ENCODE measurements at regions not wholly inside any gene's neighbourhood (a gene's known extent, or its start where the extent isn't known, plus 50 kb on each side); places are given as distances from the start of the nearest gene placed in this dataset.

DNA sequence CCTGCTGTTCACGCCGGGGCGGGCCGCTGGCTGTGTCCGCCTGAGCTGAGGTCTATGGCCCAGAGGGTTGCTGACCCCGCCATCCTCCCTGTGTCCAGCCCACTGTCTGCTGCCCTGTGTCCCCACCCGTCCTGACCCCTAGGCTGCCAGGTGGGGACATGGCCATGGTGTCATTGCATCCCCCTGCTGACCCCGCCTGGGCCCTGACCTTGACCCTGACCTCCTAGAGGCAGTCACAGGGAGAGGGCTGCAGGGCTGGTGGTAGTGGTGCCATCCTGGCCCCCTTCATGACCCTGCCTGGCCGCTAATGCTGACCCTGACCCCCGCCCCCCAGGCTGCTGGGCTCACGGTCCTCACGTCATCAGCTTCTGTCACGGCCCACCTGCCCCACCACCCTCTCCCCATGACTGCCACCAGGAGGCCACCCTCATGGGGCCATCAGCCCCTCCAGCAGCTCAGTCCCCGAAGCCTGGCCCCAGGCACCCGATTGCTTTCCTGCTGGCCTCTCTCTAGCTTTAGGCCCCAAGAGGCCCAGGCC is 285.9 kb downstream of the BRD1 start:
- TF ChIP-seq CSDC2 (CRISPR knock-in tag; IDR thresholded peaks at IDR 0.05) (no peak), TCF4 (CRISPR knock-in tag; IDR thresholded peaks at IDR 0.05; ENCODE audit: borderline replicate concordance) (no peak), ZFP30 (CRISPR knock-in tag; IDR thresholded peaks at IDR 0.05) (no peak), RARB (CRISPR knock-in tag; IDR thresholded peaks at IDR 0.05) (no peak), ZFP3 (CRISPR knock-in tag; IDR thresholded peaks at IDR 0.05) (no peak), ZC3H10 (CRISPR knock-in tag; IDR thresholded peaks at IDR 0.05) (no peak), BACH2 (CRISPR knock-in tag; IDR thresholded peaks at IDR 0.05; ENCODE audit: borderline replicate concordance) (no peak), ISL1 (CRISPR knock-in tag; IDR thresholded peaks at IDR 0.05) (no peak), PPARA (CRISPR knock-in tag; IDR thresholded peaks at IDR 0.05; ENCODE audit: borderline replicate concordance) (no peak), SNAI2 (CRISPR knock-in tag; IDR thresholded peaks at IDR 0.05) (no peak)
- TF ChIP-seq, protein P1, sequence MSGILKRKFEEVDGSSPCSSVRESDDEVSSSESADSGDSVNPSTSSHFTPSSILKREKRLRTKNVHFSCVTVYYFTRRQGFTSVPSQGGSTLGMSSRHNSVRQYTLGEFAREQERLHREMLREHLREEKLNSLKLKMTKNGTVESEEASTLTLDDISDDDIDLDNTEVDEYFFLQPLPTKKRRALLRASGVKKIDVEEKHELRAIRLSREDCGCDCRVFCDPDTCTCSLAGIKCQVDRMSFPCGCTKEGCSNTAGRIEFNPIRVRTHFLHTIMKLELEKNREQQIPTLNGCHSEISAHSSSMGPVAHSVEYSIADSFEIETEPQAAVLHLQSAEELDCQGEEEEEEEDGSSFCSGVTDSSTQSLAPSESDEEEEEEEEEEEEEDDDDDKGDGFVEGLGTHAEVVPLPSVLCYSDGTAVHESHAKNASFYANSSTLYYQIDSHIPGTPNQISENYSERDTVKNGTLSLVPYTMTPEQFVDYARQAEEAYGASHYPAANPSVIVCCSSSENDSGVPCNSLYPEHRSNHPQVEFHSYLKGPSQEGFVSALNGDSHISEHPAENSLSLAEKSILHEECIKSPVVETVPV (CRISPR knock-in tag; IDR thresholded peaks at IDR 0.05): no peak
- TF ChIP-seq, protein P2, sequence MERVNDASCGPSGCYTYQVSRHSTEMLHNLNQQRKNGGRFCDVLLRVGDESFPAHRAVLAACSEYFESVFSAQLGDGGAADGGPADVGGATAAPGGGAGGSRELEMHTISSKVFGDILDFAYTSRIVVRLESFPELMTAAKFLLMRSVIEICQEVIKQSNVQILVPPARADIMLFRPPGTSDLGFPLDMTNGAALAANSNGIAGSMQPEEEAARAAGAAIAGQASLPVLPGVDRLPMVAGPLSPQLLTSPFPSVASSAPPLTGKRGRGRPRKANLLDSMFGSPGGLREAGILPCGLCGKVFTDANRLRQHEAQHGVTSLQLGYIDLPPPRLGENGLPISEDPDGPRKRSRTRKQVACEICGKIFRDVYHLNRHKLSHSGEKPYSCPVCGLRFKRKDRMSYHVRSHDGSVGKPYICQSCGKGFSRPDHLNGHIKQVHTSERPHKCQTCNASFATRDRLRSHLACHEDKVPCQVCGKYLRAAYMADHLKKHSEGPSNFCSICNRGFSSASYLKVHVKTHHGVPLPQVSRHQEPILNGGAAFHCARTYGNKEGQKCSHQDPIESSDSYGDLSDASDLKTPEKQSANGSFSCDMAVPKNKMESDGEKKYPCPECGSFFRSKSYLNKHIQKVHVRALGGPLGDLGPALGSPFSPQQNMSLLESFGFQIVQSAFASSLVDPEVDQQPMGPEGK (CRISPR knock-in tag; IDR thresholded peaks at IDR 0.05; ENCODE audit: borderline replicate concordance): no peak
- no peak for ATAC-seq

DNA sequence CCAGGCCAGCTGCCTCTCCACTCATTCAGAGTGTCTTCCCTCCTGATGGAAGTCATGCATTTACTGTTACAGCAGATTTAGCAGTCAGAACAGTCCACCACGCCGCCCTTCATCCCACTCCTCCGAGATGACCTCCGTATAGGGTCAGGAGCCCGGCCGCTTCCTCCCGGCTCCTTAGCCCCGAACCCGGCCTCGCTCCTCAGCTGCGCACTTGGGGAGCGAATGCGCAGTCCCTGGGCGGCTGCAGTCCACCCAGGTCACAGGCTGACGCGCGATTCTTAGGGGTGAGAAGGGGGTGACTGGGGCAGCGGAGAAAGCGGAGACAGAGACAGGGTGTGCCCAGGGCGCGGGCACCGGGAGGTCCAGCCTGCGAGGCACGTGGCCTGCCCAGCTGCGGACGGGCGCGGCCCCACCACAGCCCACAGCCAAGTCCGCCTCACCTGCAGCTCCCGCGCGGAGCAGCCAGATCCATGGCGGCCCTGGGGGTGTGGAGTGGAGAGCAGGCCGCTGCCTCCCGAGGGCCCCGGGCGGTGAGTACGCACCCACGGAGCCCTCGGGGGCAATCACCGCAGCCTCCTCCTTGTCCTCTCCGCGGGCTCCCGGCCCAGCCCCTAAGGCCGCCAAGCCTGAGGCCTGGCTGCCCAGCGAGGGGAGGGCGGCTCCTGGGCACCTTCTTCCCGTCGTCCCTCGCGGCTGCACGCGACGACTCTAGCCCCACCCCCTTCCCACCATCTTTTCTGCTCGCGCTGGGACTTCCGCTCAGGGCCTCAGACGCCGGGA is 286.6 kb downstream of the BRD1 start:
- TF ChIP-seq ZFP3 (CRISPR knock-in tag; IDR thresholded peaks at IDR 0.05) (no peak), ESRRG (CRISPR knock-in tag; IDR thresholded peaks at IDR 0.05) (no peak), ZNF8 (CRISPR knock-in tag; IDR thresholded peaks at IDR 0.05) (no peak), ZNF70 (CRISPR knock-in tag; IDR thresholded peaks at IDR 0.05) (no peak)
- TF ChIP-seq, protein P1 (CRISPR knock-in tag; IDR thresholded peaks at IDR 0.05): no peak
- ATAC-seq: no peak

DNA sequence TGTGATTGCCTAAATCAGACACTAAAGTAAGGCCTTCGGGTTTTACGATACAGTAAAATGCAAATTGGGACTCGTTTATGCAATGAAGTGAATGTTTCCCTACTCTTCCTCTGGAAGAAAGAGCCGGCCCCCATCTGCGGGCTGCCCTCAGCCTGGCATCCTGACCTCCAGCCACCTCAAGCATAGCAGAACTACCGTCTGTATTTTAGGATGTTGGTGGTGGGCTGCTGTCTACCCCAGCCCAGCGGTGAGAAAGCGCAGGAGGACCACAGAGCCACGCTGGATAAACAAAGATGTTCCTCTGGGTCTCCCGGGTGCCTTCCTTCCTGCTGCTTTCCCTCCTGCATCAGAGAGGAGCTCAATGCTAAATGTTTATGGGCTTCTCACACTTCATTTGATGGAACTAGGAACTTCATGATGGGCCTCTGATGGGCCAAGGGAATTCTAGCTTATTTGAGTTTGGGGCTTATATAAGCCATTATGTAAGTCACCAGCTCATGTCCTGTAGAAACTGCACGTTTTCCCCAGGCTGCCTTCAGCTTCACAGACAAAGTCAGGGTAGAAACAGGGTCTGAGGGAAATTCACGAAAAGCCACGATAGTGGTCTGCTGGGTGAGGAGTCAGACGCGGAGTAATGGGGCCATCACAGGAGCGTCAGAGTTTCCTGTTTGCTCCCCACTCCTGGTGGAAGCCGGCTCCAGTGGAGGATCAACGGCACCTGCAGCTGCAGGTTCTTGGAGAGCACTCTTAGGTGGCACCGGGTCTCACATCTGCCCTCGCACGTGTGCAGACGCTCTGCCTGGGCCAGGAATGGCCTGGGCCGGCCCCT is 287.4 kb downstream of the BRD1 start:
- TF ChIP-seq PPARA (CRISPR knock-in tag; IDR thresholded peaks at IDR 0.05; ENCODE audit: borderline replicate concordance) (no peak), ISL1 (CRISPR knock-in tag; IDR thresholded peaks at IDR 0.05) (no peak), ZC3H10 (CRISPR knock-in tag; IDR thresholded peaks at IDR 0.05) (no peak), ZNF70 (CRISPR knock-in tag; IDR thresholded peaks at IDR 0.05) (no peak), GLIS3 (CRISPR knock-in tag; IDR thresholded peaks at IDR 0.05) (no peak), SNAI2 (CRISPR knock-in tag; IDR thresholded peaks at IDR 0.05) (no peak), ZNF565 (CRISPR knock-in tag; conservative IDR thresholded peaks at IDR 0.05; ENCODE audit: low read depth) (no peak), TOX (CRISPR knock-in tag; IDR thresholded peaks at IDR 0.05; ENCODE audit: borderline replicate concordance) (no peak), ZNF8 (CRISPR knock-in tag; IDR thresholded peaks at IDR 0.05) (no peak), ARNTL (CRISPR knock-in tag; IDR thresholded peaks at IDR 0.05; ENCODE audit: borderline replicate concordance, low read depth) (no peak), ESRRG (CRISPR knock-in tag; IDR thresholded peaks at IDR 0.05) (no peak), RARB (CRISPR knock-in tag; IDR thresholded peaks at IDR 0.05) (no peak), BACH2 (CRISPR knock-in tag; IDR thresholded peaks at IDR 0.05; ENCODE audit: borderline replicate concordance) (no peak), CSDC2 (CRISPR knock-in tag; IDR thresholded peaks at IDR 0.05) (no peak), OSR1 (CRISPR knock-in tag; IDR thresholded peaks at IDR 0.05) (no peak)
- TF ChIP-seq, protein P3, sequence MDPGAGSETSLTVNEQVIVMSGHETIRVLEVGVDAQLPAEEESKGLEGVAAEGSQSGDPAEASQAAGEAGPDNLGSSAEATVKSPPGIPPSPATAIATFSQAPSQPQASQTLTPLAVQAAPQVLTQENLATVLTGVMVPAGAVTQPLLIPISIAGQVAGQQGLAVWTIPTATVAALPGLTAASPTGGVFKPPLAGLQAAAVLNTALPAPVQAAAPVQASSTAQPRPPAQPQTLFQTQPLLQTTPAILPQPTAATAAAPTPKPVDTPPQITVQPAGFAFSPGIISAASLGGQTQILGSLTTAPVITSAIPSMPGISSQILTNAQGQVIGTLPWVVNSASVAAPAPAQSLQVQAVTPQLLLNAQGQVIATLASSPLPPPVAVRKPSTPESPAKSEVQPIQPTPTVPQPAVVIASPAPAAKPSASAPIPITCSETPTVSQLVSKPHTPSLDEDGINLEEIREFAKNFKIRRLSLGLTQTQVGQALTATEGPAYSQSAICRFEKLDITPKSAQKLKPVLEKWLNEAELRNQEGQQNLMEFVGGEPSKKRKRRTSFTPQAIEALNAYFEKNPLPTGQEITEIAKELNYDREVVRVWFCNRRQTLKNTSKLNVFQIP (CRISPR knock-in tag; IDR thresholded peaks at IDR 0.05; ENCODE audit: borderline replicate concordance, low read depth): no peak
- TF ChIP-seq, protein P4, sequence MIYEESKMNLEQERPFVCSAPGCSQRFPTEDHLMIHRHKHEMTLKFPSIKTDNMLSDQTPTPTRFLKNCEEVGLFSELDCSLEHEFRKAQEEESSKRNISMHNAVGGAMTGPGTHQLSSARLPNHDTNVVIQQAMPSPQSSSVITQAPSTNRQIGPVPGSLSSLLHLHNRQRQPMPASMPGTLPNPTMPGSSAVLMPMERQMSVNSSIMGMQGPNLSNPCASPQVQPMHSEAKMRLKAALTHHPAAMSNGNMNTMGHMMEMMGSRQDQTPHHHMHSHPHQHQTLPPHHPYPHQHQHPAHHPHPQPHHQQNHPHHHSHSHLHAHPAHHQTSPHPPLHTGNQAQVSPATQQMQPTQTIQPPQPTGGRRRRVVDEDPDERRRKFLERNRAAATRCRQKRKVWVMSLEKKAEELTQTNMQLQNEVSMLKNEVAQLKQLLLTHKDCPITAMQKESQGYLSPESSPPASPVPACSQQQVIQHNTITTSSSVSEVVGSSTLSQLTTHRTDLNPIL (CRISPR knock-in tag; IDR thresholded peaks at IDR 0.05; ENCODE audit: low read depth): no peak
- TF ChIP-seq, protein P1 (CRISPR knock-in tag; IDR thresholded peaks at IDR 0.05): no peak
- TF ChIP-seq, protein P5, sequence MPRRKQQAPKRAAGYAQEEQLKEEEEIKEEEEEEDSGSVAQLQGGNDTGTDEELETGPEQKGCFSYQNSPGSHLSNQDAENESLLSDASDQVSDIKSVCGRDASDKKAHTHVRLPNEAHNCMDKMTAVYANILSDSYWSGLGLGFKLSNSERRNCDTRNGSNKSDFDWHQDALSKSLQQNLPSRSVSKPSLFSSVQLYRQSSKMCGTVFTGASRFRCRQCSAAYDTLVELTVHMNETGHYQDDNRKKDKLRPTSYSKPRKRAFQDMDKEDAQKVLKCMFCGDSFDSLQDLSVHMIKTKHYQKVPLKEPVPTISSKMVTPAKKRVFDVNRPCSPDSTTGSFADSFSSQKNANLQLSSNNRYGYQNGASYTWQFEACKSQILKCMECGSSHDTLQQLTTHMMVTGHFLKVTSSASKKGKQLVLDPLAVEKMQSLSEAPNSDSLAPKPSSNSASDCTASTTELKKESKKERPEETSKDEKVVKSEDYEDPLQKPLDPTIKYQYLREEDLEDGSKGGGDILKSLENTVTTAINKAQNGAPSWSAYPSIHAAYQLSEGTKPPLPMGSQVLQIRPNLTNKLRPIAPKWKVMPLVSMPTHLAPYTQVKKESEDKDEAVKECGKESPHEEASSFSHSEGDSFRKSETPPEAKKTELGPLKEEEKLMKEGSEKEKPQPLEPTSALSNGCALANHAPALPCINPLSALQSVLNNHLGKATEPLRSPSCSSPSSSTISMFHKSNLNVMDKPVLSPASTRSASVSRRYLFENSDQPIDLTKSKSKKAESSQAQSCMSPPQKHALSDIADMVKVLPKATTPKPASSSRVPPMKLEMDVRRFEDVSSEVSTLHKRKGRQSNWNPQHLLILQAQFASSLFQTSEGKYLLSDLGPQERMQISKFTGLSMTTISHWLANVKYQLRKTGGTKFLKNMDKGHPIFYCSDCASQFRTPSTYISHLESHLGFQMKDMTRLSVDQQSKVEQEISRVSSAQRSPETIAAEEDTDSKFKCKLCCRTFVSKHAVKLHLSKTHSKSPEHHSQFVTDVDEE (CRISPR knock-in tag; IDR thresholded peaks at IDR 0.05): no peak
- no peak for ATAC-seq

Data from SK-N-SH treated with all-trans-retinoic acid at 6 μM for 48 hours (cell line).